DMS153 treated with DMSO at 0.1 percent for 48 hours (cell line): ENCODE measurements at regions not wholly inside any gene's neighbourhood (a gene's known extent, or its start where the extent isn't known, plus 50 kb on each side); places are given as distances from the start of the nearest gene placed in this dataset.
"Not testable (repeated sequence)": the region's sequence is repeated elsewhere in the genome, so short reads cannot be mapped to it uniquely, and the experiment has no call there.

Source experiments
- DNase-seq: peaks from one replicate; lab custom pipeline; 2025; ENCODE audit not compliant: unreplicated experiment; lab: John Stamatoyannopoulos, UW

GRCh38 chr6:6932968-6933367, 174.8 kb upstream of the RREB1 start:
- no peak for DNase-seq

DNA sequence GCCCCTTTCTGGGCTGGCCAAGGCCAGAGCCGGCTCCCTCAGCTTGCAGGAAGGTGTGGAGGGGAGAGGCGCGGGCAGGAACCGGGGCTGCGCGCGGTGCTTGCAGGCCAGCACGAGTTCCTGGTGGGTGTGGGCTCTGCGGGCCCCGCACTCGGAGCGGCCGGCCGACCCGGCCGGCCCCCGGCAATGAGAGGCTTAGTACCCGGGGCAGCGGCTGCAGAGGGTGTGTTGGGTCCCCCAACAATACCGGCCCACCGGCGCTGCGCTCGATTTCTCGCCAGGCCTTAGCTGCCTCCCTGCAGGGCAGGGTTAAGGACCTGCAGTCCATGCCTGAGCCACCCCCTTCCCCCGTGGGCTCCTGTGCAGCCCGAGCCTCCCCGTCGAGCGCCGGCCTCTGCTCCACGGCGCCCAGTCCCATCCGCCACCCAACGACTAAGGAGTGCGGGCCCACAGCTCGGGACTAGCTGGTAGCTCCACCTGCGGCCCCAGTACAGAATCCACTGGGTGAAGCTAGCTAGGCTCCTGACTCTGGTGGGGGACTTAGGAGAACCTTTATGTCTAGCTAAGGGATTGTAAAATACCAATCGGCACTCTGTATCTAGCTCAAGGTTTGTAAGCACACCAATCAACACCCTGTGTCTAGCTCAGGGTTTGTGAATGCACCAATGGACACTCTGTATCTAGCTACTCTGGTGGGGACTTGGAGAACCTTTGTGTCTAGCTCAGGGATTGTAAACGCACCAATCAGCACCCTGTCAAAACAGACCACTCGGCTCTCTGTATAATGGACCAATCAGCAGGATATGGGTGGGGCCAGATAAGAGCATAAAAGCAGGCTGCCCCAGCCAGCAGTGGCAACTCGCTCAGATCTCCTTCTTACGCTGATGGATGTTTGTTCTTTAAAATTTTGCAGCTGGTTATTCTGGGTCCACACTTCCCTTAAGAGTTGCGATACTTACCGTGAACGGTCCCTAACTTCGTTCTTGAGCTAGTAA, 167.4 kb upstream of the RREB1 start:
- no peak for DNase-seq

DNA sequence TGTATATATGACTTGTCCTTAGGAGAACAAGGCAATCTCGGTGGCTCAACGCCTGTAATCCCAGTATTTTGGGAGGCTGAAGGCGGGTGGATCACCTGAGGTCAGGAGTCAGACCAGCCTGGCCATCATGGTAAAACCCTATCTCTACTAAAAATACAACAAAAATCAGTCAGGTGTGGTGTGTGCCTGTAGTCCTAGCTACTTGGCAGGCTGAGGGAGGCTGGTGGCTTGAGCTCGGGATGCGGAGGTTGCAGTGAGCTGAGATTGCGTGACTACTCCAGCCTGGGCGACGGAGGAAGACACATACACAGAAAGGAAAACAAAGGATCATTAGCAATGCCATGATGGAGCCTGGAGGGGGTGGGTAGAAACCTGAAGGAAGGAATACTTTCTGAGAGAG, 166.6 kb upstream of the RREB1 start:
- no peak for DNase-seq

DNA sequence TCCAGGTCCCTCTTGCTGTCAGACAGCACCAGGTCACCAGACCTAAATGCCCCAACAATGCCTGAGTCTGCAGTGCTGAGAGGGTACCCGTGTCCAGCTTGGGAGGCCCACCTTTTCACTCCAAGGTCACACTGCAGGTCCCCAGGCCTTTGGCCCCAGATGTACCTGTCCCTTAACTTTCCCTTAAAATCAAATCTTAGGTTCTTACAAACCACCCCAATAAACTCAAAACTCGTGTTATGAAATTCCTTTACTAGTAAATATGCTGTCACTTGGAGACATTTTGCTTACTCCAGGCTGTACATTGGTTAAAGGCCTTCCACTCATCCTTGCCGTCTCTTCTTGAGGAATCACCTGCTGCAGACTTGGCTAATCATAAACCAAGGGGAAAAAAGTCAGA, 165.7 kb upstream of the RREB1 start:
- DNase-seq: no peak

GRCh38 chr6:6942831-6943230, 164.9 kb upstream of the RREB1 start:
- peak; percentile 55 for DNase-seq

DNA sequence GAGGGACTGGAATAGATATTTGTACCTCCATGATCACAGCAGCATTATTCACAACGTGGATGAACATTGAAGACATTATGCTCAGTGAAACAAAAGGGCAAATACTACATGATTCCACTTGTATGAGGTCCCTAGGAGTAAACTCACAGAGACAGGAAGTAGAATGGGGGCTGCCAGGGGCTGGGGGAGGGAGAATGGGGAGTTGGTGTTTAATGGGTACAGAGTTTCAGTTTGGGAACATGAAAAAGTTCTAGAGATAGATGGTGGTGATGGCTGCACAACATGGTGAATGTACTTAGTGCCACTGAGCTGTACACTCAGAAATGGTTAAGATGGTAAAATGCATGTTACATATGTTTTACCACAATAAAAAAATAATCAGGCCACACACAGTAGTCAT, 164.3 kb upstream of the RREB1 start:
- no peak for DNase-seq

- no peak for DNase-seq
These were observed 161.3 kb upstream of the RREB1 start for GRCh38 chr6:6946206-6947155.

DNA sequence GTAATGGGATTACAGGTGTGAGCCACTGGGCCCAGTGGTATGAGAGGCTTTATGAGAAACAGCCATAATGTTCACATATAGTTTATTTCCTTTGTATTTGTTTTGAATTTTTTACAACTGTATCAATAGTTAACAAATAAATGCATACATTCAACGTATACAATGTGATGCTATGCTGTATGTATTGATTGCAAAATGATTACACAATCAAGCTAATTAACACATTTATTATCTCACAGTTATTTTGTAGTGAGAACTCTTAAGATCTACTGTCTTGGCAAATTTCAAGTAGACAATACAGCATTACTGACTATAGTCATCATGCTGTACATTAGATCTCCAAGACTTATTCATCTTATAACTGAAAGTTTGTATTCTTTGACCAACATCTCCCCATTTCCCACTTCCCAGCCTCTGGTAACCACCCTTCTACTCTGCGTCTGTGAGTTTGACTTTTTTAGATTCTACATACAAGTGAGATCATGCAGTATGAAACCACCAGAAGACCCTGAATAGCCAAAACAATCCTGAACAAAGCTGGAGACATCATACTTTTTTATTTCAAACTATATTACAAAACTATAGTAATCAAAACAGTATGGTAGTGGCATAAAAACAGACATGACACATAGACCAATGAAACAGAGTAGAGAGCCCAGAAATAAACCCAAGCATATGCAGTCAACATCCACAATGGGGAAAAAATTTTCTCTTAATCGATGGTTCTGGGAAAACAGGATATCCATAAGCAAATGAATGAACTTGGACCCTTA, 157.2 kb upstream of the RREB1 start:
- DNase-seq: no peak

- no peak for DNase-seq
These were observed 156.4 kb upstream of the RREB1 start for GRCh38 chr6:6951355-6951754.

- DNase-seq: no peak
These were observed 155.3 kb upstream of the RREB1 start for GRCh38 chr6:6952484-6952883.

DNA sequence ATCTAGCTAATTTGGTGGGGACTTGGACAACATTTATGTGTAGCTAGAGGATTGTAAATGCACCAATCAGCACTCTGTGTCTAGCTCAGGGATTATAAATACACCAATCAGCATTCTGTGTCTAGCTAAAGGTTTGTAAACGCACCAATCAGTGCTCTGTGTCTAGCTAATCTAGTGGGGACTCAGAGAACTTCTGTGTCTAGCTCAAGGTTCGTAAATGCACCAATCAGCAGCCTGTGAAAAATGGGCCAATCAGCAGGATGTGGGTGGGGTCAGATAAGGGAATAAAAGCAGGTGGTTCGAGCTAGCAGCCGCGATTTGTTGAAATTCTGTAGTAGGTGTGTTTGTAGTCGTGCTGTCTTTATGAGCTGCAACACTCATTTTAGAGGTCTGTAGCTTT, 154.8 kb upstream of the RREB1 start:
- DNase-seq: not testable (repeated sequence)

DNA sequence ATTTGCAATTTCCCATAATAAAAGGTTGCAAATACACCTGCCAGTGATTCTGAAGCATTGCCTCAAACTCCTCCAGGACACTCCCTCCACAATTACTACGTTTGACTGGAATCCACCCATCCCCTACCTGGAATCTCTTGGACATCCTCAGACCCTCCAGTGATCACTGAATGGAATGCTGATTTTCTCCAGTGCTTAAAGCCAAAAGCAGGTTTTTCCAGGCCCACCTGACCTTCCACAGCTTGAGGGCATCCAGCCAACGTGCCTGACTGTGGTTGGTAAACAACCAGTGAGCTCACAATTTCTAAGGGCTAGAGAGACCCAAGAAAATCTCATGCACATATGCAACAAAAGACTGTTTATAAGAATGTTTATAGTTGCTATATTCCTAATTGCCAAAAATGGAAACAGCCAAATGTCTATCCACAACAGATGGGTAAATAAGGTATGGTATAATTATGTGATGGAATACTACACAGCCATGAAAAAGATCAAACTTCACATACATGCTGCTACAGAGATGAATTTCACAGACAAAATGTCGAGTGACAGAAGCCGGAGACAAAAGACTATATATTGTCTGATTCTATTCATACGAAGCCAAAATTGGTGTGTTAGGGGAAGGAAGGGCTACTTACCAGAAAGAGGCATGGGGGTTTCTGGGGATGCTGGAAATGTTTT, 147.1 kb upstream of the RREB1 start:
- no peak for DNase-seq

GRCh38 chr6:6962086-6962485, 145.7 kb upstream of the RREB1 start:
- no peak for DNase-seq

DNA sequence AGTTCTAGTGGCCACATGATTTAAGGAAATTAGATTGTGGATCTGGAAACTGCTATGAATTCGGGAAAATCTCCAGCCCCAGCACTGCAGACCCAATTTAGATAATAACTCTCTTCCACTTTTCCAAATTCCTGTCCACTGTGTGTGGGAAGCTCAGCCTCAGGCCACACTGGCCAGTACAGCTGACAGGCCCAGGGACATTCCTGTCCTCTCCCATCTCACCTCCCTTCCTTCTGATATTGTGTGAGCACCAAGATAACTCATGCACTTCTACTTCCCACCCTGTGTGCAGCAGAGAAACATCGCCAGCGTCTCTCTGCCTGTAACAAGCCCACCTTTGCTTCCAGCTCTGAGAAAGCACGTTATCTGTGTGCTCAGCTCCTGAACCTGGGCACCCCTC, 145.1 kb upstream of the RREB1 start:
- DNase-seq: no peak

- DNase-seq: not testable (repeated sequence)
These were observed 144.4 kb upstream of the RREB1 start for GRCh38 chr6:6963390-6963789.

- DNase-seq: no peak
These were observed 143.1 kb upstream of the RREB1 start for GRCh38 chr6:6964675-6965074.

DNA sequence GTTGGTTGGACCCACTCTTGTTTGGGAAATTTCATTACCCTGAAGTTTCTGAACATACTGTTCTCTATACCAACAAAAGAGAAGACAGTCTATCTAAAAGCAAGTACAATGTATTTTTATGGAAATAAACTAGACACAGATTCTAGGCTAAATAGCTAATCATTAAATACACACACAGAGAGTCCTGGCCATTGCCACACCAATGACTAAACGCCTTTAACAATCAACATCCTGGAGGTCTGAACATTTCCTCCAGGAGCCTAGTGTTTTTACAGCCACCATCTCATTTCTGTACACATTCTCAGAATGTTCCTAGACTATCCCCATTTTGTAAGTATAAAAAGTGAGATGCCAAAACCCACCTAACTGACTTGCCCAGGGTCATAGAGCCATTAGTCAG, 141.6 kb upstream of the RREB1 start:
- DNase-seq: no peak

- DNase-seq: no peak
These were observed 141.2 kb upstream of the RREB1 start for GRCh38 chr6:6966569-6966968.

- DNase-seq: no peak
These were observed 139.4 kb upstream of the RREB1 start for GRCh38 chr6:6968357-6968730.

DNA sequence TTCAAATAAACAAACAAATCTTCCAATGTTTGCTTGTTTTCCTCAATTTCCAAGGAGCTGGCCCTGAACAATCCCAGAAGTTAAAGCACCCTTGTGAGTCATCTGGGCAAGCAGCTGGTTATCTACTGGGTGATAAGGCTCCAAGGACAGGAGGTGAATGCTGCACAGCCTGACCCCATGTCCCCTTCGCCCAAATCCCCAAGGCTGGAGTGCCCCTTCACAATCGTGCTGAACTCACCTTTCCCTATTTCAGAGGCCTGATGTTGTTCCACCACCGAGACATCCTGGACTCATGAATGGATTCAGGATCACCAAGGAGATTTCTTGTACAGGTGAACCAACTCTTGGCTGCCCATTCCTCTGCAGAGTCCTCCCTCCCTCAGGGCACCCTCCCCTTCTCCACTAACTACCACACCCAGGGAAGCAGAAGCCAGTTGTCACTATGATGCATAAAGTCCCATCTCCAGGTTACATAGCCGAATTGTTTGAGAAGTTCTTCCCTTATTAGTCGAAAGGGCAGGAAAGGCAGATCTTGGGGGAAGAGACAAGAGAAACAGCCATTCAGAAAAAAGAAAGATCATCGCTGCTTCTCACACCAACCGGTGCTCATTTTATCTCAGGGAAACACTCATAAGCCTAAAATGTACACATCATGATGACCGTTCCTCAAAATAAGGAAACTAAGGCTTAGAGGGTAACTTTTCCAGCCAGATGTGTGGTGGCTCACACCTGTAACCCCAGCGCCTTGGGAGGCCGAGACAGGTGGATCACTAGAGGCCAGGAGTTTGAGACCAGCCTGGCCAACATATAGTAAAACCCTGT, 138.8 kb upstream of the RREB1 start:
- DNase-seq: no peak
